ENCODE measurements at regions not wholly inside any gene's neighbourhood (a gene's known extent, or its start where the extent isn't known, plus 50 kb on each side); places are given as distances from the start of the nearest gene placed in this dataset.

GRCh38 chr14:101147848-101148247 is 244.3 kb upstream of the RTL1 start:
- no peak overlapping the region for H3K9ac ChIP-seq
- WGBS, 2 experiments (ENCODE audit: low coverage in 1 of 2, low lambda C conversion rate in 2 of 2, missing lambda C conversion rate in 2 of 2): 37 to 53% methylated on average over 2 of the region's 2 CpGs

GRCh38 chr14:101150039-101150610 is 246.6 kb upstream of the RTL1 start:
- Histone ChIP-seq H3F3A (ENCODE audit: insufficient read depth) (no peaks in the 10 kb centered on the region), H4K20me1 (ENCODE audit: insufficient read depth) (no peaks in the 10 kb centered on the region), H3K9me2 (ENCODE audit: insufficient read depth) (no peaks in the 10 kb centered on the region), H3K36me3 (ENCODE audit: low read depth) (no peaks in the 10 kb centered on the region), H3K9ac (no peak overlapping the region), H2AFZ (no peak overlapping the region), H3K4me1 (ENCODE audit: insufficient read depth) (no peaks in the 10 kb centered on the region), H3K4me3 (no peak overlapping the region), H3K9me3 (ENCODE audit: low read depth) (no peaks in the 10 kb centered on the region), H3K27me3 (replicated peaks; ENCODE audit: insufficient read depth) (peaks cover 42% of the 10 kb centered on the region), H3K79me2 (ENCODE audit: insufficient read depth) (no peaks in the 10 kb centered on the region), H3K4me2 (ENCODE audit: unreplicated experiment) (no peak overlapping the region), H3K27ac (no peak overlapping the region)
- 28 to 37% methylated on average over 6 of the region's 6 CpGs for WGBS, 2 experiments (ENCODE audit: low coverage in 1 of 2, low lambda C conversion rate in 2 of 2, missing lambda C conversion rate in 2 of 2)
- no peak for DNase-seq
- TF ChIP-seq EZH2 (IDR thresholded peaks at IDR 0.05; ENCODE audit: insufficient read depth, poor library complexity, severe bottlenecking) (no peak), EZH2phosphoT487 (IDR thresholded peaks at IDR 0.05; ENCODE audit: insufficient read depth, low read depth) (no peak)
- in situ Hi-C loops (cut with MboI): no loop called here

More at GRCh38 chr14:101147848-101148247, 244.3 kb upstream of the RTL1 start:
- no peaks in the 10 kb centered on the region for H3K4me1 ChIP-seq (ENCODE audit: insufficient read depth)
- no peaks in the 10 kb centered on the region for H4K20me1 ChIP-seq (ENCODE audit: insufficient read depth)
- H3K4me2 ChIP-seq (ENCODE audit: unreplicated experiment): no peak overlapping the region
- DNase-seq: no peak
- TF ChIP-seq EZH2phosphoT487 (IDR thresholded peaks at IDR 0.05; ENCODE audit: insufficient read depth, low read depth) (no peak), EZH2 (IDR thresholded peaks at IDR 0.05; ENCODE audit: insufficient read depth, poor library complexity, severe bottlenecking) (no peak)
- no peak overlapping the region for H2AFZ ChIP-seq
- H3K27me3 ChIP-seq (replicated peaks; ENCODE audit: insufficient read depth): peaks cover 29% of the 10 kb centered on the region
- H3K9me3 ChIP-seq (ENCODE audit: low read depth): no peaks in the 10 kb centered on the region
- no peak overlapping the region for H3K4me3 ChIP-seq
- H3K36me3 ChIP-seq (ENCODE audit: low read depth): no peaks in the 10 kb centered on the region
- no peak overlapping the region for H3K27ac ChIP-seq
- no peaks in the 10 kb centered on the region for H3F3A ChIP-seq (ENCODE audit: insufficient read depth)
- no peaks in the 10 kb centered on the region for H3K9me2 ChIP-seq (ENCODE audit: insufficient read depth)
- H3K79me2 ChIP-seq (ENCODE audit: insufficient read depth): no peaks in the 10 kb centered on the region
- in situ Hi-C loops (cut with MboI): no loop called here

DNA sequence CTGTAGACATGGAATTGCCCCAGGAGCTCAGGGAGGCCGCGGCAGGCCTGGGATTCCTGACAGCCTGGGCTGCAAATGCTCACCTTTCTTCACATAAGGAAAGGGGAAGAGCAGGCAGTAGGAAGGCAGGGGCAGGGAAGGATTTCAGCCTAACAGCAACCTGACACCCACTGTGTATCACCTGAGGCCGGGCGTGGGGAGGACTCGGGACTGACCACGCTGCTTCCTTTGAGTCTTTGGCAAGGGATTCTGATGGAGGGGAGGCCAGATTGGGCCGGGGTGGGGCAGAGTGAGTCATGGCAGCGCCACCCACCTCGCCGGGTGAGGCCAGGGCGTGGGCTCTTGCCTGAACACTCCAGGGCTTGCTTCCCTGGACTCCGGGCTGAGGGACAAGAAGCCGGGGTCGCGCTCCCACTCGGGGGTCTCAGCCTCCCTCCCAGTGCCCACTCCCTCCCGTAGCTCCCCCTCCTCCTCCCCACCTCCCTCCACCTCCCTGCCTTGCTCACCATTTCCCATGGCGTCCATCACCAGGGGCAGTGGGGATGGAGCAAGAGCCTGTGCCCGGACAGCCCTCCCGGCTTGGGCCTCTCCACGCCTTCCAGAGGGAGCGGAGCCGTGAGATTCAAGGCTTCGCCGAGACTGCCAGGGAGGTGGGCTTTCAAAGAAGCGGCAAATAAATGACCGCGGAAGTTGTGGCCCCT is 247.9 kb upstream of the RTL1 start:
- Histone ChIP-seq H3K4me2 (ENCODE audit: unreplicated experiment) (peak overlapping the region; percentile 23), H3K4me3 (0 out of 2 replicates have a peak overlapping the region, but pooled peaks have one; percentile 12), H4K20me1 (ENCODE audit: insufficient read depth) (no peaks in the 10 kb centered on the region), H3F3A (ENCODE audit: insufficient read depth) (no peaks in the 10 kb centered on the region), H3K79me2 (ENCODE audit: insufficient read depth) (no peaks in the 10 kb centered on the region), H3K9ac (no peak overlapping the region), H3K36me3 (ENCODE audit: low read depth) (no peaks in the 10 kb centered on the region), H3K9me2 (ENCODE audit: insufficient read depth) (no peaks in the 10 kb centered on the region), H3K9me3 (ENCODE audit: low read depth) (no peaks in the 10 kb centered on the region), H3K27ac (no peak overlapping the region), H3K4me1 (ENCODE audit: insufficient read depth) (no peaks in the 10 kb centered on the region), H2AFZ (no peak overlapping the region), H3K27me3 (replicated peaks; ENCODE audit: insufficient read depth) (peaks cover 54% of the 10 kb centered on the region)
- peak; percentile 12 for DNase-seq
- WGBS, 2 experiments (ENCODE audit: low coverage in 1 of 2, low lambda C conversion rate in 2 of 2, missing lambda C conversion rate in 2 of 2): 16 to 25% methylated on average over 19 to 28 of the region's 28 CpGs
- in situ Hi-C loops (cut with MboI): no loop called here
- TF ChIP-seq EZH2 (IDR thresholded peaks at IDR 0.05; ENCODE audit: insufficient read depth, poor library complexity, severe bottlenecking): no peak
- no peak for TF ChIP-seq EZH2phosphoT487 (IDR thresholded peaks at IDR 0.05; ENCODE audit: insufficient read depth, low read depth)

GRCh38 chr14:101151927-101152305 is 248.4 kb upstream of the RTL1 start:
- Histone ChIP-seq H3K79me2 (ENCODE audit: insufficient read depth) (no peaks in the 10 kb centered on the region), H3K4me2 (ENCODE audit: unreplicated experiment) (peak overlapping the region; percentile 23), H3F3A (ENCODE audit: insufficient read depth) (no peaks in the 10 kb centered on the region), H4K20me1 (ENCODE audit: insufficient read depth) (no peaks in the 10 kb centered on the region), H3K9me3 (ENCODE audit: low read depth) (no peaks in the 10 kb centered on the region), H3K4me3 (0 out of 2 replicates have a peak overlapping the region, but pooled peaks have one; percentile 12), H3K27ac (no peak overlapping the region), H3K9me2 (ENCODE audit: insufficient read depth) (no peaks in the 10 kb centered on the region), H3K4me1 (ENCODE audit: insufficient read depth) (no peaks in the 10 kb centered on the region), H3K9ac (no peak overlapping the region), H2AFZ (no peak overlapping the region), H3K36me3 (ENCODE audit: low read depth) (no peaks in the 10 kb centered on the region), H3K27me3 (replicated peaks; ENCODE audit: insufficient read depth) (peaks cover 57% of the 10 kb centered on the region)
- peak; percentile 24 for DNase-seq
- TF ChIP-seq EZH2 (IDR thresholded peaks at IDR 0.05; ENCODE audit: insufficient read depth, poor library complexity, severe bottlenecking): no peak
- TF ChIP-seq EZH2phosphoT487 (IDR thresholded peaks at IDR 0.05; ENCODE audit: insufficient read depth, low read depth): no peak
- WGBS, 2 experiments (ENCODE audit: low coverage in 1 of 2, low lambda C conversion rate in 2 of 2, missing lambda C conversion rate in 2 of 2): 29 to 34% methylated on average over 18 of the region's 18 CpGs
- in situ Hi-C loops (cut with MboI): no loop called here
